ENCODE measurements at regions not wholly inside any gene's neighbourhood (a gene's known extent, or its start where the extent isn't known, plus 50 kb on each side); places are given as distances from the start of the nearest gene placed in this dataset.

DNA sequence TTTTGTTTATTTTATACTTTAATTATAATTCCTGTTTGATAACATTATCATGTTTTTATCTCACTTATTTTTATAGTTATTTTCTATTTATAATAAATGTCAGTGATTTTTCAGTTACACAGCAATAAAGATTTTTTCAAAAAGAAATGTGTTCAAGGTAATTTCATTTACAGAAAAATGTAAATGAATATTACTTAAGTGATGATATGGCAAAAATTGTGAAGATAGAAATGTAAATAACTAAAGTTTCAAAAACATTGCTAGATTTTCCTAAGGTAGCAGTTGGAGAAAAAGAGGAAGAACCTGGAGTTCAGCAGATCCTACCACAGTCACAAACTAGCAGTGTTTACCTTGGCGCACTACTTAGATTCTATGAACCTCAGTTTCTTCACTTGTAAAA lies 202.6 kb downstream of the RFPL4B start:
- no peak overlapping the region for H3K9ac ChIP-seq (ENCODE audit: low read depth in 1 of 2, low read length in 2 of 2)
- no peaks in the 10 kb centered on the region for H3K4me1 ChIP-seq (ENCODE audit: control insufficient read depth in 4 of 4, insufficient read depth in 4 of 4, low read length in 3 of 4)
- no peaks in the 10 kb centered on the region for H3K9me3 ChIP-seq (ENCODE audit: control insufficient read depth in 4 of 4, low read length in 3 of 4)
- H3K27me3 ChIP-seq (ENCODE audit: control insufficient read depth in 4 of 4, insufficient read depth in 4 of 4, low read length in 3 of 4), result no peaks in the 10 kb centered on the region
- DNase-seq (ENCODE audit: low spot score), result no peak
- no peak overlapping the region for H3K4me3 ChIP-seq (ENCODE audit: low read depth in 1 of 3, low read length in 3 of 3)
- H3K27ac ChIP-seq (ENCODE audit: low read depth in 1 of 2, low read length in 2 of 2), result no peak overlapping the region
- WGBS, result 93% methylated on average over 1 of the region's 1 CpG
- no peaks in the 10 kb centered on the region for H3K36me3 ChIP-seq (ENCODE audit: control insufficient read depth in 4 of 4, insufficient read depth in 3 of 4, low read depth in 1 of 4, low read length in 3 of 4)
- TF ChIP-seq RAD21 (IDR thresholded peaks at IDR 0.05), result no peak
- no peak for TF ChIP-seq FOXA1 (IDR thresholded peaks at IDR 0.05)
- TF ChIP-seq, protein P1, sequence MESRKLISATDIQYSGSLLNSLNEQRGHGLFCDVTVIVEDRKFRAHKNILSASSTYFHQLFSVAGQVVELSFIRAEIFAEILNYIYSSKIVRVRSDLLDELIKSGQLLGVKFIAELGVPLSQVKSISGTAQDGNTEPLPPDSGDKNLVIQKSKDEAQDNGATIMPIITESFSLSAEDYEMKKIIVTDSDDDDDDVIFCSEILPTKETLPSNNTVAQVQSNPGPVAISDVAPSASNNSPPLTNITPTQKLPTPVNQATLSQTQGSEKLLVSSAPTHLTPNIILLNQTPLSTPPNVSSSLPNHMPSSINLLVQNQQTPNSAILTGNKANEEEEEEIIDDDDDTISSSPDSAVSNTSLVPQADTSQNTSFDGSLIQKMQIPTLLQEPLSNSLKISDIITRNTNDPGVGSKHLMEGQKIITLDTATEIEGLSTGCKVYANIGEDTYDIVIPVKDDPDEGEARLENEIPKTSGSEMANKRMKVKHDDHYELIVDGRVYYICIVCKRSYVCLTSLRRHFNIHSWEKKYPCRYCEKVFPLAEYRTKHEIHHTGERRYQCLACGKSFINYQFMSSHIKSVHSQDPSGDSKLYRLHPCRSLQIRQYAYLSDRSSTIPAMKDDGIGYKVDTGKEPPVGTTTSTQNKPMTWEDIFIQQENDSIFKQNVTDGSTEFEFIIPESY (IDR thresholded peaks at IDR 0.05), result no peak
- no peak for TF ChIP-seq EGR1 (IDR thresholded peaks at IDR 0.05; ENCODE audit: low read depth in 2 of 2)
- no peak for TF ChIP-seq TAF1 (conservative IDR thresholded peaks at IDR 0.05)
- TF ChIP-seq GABPA (IDR thresholded peaks at IDR 0.05 in 1 of 2, conservative IDR thresholded peaks at IDR 0.05 in 1 of 2), result no peak
- TF ChIP-seq RXRA (IDR thresholded peaks at IDR 0.05), result no peak
- no peak for TF ChIP-seq NR2F2 (IDR thresholded peaks at IDR 0.05)

DNA sequence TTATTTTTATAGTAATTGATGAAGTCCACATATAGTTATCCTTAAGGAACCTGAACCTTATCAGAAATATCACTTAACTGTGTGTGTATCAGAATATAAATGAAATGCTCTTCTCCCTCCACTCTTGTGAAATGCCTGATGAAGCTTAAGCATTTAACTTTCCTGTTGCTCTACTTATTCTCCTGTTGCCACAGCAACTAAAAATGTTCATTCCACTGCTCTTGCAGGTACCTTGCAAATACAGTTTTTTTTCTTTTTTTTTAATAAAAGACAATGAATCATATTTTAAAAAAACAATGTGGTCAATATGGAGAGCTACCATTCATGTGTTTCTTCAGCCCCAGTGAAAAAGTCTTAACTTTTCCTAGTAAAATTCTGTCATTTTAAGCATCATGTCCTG lies 210.3 kb downstream of the RFPL4B start:
- TF ChIP-seq EGR1 (IDR thresholded peaks at IDR 0.05; ENCODE audit: low read depth in 2 of 2), result no peak
- TF ChIP-seq FOXA2 (IDR thresholded peaks at IDR 0.05), result no peak
- no peak for TF ChIP-seq RAD21 (IDR thresholded peaks at IDR 0.05)
- TF ChIP-seq, protein P1 (IDR thresholded peaks at IDR 0.05), result no peak
- TF ChIP-seq, protein P2, sequence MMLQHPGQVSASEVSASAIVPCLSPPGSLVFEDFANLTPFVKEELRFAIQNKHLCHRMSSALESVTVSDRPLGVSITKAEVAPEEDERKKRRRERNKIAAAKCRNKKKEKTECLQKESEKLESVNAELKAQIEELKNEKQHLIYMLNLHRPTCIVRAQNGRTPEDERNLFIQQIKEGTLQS (IDR thresholded peaks at IDR 0.05), result no peak
- TF ChIP-seq HNF4G (IDR thresholded peaks at IDR 0.05), result no peak
- no peak for TF ChIP-seq SP1 (IDR thresholded peaks at IDR 0.05)
- TF ChIP-seq HNF4A (conservative IDR thresholded peaks at IDR 0.05), result no peak
- TF ChIP-seq TAF1 (conservative IDR thresholded peaks at IDR 0.05), result no peak
- TF ChIP-seq, protein P3, sequence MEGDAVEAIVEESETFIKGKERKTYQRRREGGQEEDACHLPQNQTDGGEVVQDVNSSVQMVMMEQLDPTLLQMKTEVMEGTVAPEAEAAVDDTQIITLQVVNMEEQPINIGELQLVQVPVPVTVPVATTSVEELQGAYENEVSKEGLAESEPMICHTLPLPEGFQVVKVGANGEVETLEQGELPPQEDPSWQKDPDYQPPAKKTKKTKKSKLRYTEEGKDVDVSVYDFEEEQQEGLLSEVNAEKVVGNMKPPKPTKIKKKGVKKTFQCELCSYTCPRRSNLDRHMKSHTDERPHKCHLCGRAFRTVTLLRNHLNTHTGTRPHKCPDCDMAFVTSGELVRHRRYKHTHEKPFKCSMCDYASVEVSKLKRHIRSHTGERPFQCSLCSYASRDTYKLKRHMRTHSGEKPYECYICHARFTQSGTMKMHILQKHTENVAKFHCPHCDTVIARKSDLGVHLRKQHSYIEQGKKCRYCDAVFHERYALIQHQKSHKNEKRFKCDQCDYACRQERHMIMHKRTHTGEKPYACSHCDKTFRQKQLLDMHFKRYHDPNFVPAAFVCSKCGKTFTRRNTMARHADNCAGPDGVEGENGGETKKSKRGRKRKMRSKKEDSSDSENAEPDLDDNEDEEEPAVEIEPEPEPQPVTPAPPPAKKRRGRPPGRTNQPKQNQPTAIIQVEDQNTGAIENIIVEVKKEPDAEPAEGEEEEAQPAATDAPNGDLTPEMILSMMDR (IDR thresholded peaks at IDR 0.05; ENCODE audit: low read depth, low read length, missing input control), result no peak
- no peak for TF ChIP-seq NR2F2 (IDR thresholded peaks at IDR 0.05)
- TF ChIP-seq RXRA (IDR thresholded peaks at IDR 0.05), result no peak
- no peak for TF ChIP-seq GABPA (IDR thresholded peaks at IDR 0.05 in 1 of 2, conservative IDR thresholded peaks at IDR 0.05 in 1 of 2)
- TF ChIP-seq JUND (IDR thresholded peaks at IDR 0.05), result no peak
- TF ChIP-seq, protein P4, sequence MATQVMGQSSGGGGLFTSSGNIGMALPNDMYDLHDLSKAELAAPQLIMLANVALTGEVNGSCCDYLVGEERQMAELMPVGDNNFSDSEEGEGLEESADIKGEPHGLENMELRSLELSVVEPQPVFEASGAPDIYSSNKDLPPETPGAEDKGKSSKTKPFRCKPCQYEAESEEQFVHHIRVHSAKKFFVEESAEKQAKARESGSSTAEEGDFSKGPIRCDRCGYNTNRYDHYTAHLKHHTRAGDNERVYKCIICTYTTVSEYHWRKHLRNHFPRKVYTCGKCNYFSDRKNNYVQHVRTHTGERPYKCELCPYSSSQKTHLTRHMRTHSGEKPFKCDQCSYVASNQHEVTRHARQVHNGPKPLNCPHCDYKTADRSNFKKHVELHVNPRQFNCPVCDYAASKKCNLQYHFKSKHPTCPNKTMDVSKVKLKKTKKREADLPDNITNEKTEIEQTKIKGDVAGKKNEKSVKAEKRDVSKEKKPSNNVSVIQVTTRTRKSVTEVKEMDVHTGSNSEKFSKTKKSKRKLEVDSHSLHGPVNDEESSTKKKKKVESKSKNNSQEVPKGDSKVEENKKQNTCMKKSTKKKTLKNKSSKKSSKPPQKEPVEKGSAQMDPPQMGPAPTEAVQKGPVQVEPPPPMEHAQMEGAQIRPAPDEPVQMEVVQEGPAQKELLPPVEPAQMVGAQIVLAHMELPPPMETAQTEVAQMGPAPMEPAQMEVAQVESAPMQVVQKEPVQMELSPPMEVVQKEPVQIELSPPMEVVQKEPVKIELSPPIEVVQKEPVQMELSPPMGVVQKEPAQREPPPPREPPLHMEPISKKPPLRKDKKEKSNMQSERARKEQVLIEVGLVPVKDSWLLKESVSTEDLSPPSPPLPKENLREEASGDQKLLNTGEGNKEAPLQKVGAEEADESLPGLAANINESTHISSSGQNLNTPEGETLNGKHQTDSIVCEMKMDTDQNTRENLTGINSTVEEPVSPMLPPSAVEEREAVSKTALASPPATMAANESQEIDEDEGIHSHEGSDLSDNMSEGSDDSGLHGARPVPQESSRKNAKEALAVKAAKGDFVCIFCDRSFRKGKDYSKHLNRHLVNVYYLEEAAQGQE (IDR thresholded peaks at IDR 0.05), result no peak
- TF ChIP-seq, protein P5, sequence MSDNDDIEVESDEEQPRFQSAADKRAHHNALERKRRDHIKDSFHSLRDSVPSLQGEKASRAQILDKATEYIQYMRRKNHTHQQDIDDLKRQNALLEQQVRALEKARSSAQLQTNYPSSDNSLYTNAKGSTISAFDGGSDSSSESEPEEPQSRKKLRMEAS (IDR thresholded peaks at IDR 0.05), result no peak
- TF ChIP-seq FOXA1 (IDR thresholded peaks at IDR 0.05), result no peak
- Histone ChIP-seq H3K9me3 (ENCODE audit: control insufficient read depth in 4 of 4, low read length in 3 of 4) (no peaks in the 10 kb centered on the region), H3K27ac (ENCODE audit: low read depth in 1 of 2, low read length in 2 of 2) (no peak overlapping the region), H3K36me3 (ENCODE audit: control insufficient read depth in 4 of 4, insufficient read depth in 3 of 4, low read depth in 1 of 4, low read length in 3 of 4) (no peaks in the 10 kb centered on the region), H3K27me3 (ENCODE audit: control insufficient read depth in 4 of 4, insufficient read depth in 4 of 4, low read length in 3 of 4) (no peaks in the 10 kb centered on the region), H3K4me1 (ENCODE audit: control insufficient read depth in 4 of 4, insufficient read depth in 4 of 4, low read length in 3 of 4) (no peaks in the 10 kb centered on the region), H3K4me3 (ENCODE audit: low read depth in 1 of 3, low read length in 3 of 3) (no peak overlapping the region), H3K9ac (ENCODE audit: low read depth in 1 of 2, low read length in 2 of 2) (no peak overlapping the region)
- DNase-seq (ENCODE audit: low spot score), result no peak
